ENCODE measurements at regions not wholly inside any gene's neighbourhood (a gene's known extent, or its start where the extent isn't known, plus 50 kb on each side); places are given as distances from the start of the nearest gene placed in this dataset.

- Histone ChIP-seq H3K9me3 (replicated peaks; ENCODE audit: control insufficient read depth, insufficient read depth, low read length) (no peaks in the 10 kb centered on the region), H3K4me3 (no peak overlapping the region), H2AFZ (ENCODE audit: control insufficient read depth, low read depth, low read length) (no peak overlapping the region), H4K20me1 (ENCODE audit: control insufficient read depth, insufficient read depth) (no peaks in the 10 kb centered on the region), H3K27ac (ENCODE audit: control insufficient read depth, insufficient read depth) (no peak overlapping the region), H3K27me3 (replicated peaks in 1 of 2; ENCODE audit: control insufficient read depth in 2 of 2, insufficient read depth in 2 of 2, low read length in 1 of 2) (no peaks in the 10 kb centered on the region), H3K36me3 (ENCODE audit: control insufficient read depth in 2 of 2, insufficient read depth in 2 of 2, low read length in 1 of 2) (no peaks in the 10 kb centered on the region), H3K79me2 (ENCODE audit: control insufficient read depth, insufficient read depth, low read length) (no peaks in the 10 kb centered on the region), H3K4me2 (ENCODE audit: control insufficient read depth, insufficient read depth) (no peak overlapping the region), H3K9ac (ENCODE audit: control insufficient read depth, insufficient read depth, low read length) (no peak overlapping the region), H3K4me1 (ENCODE audit: control insufficient read depth, insufficient read depth, low read length) (no peaks in the 10 kb centered on the region)
- BruUV-seq (replicated peaks) = no TSS peak
- TF ChIP-seq, protein P1, sequence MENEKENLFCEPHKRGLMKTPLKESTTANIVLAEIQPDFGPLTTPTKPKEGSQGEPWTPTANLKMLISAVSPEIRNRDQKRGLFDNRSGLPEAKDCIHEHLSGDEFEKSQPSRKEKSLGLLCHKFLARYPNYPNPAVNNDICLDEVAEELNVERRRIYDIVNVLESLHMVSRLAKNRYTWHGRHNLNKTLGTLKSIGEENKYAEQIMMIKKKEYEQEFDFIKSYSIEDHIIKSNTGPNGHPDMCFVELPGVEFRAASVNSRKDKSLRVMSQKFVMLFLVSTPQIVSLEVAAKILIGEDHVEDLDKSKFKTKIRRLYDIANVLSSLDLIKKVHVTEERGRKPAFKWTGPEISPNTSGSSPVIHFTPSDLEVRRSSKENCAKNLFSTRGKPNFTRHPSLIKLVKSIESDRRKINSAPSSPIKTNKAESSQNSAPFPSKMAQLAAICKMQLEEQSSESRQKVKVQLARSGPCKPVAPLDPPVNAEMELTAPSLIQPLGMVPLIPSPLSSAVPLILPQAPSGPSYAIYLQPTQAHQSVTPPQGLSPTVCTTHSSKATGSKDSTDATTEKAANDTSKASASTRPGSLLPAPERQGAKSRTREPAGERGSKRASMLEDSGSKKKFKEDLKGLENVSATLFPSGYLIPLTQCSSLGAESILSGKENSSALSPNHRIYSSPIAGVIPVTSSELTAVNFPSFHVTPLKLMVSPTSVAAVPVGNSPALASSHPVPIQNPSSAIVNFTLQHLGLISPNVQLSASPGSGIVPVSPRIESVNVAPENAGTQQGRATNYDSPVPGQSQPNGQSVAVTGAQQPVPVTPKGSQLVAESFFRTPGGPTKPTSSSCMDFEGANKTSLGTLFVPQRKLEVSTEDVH (IDR thresholded peaks at IDR 0.05; ENCODE audit: low read depth, partially characterized antibody) = no peak
- TF ChIP-seq NFYA (IDR thresholded peaks at IDR 0.05; ENCODE audit: borderline replicate concordance, low read depth, low read length) = no peak
- TF ChIP-seq YBX1 (IDR thresholded peaks at IDR 0.05) = no peak
- no peak for TF ChIP-seq PRDM15 (CRISPR knock-in tag; IDR thresholded peaks at IDR 0.05)
- TF ChIP-seq ZSCAN29 (IDR thresholded peaks at IDR 0.05) = no peak
- no peak for TF ChIP-seq RELA (IDR thresholded peaks at IDR 0.05; ENCODE audit: borderline replicate concordance, partially characterized antibody)
- no peak for TF ChIP-seq NR2F1 (conservative IDR thresholded peaks at IDR 0.05)
- no peak for TF ChIP-seq MXI1 (IDR thresholded peaks at IDR 0.05; ENCODE audit: low read depth, low read length)
- no peak for TF ChIP-seq MEF2A (IDR thresholded peaks at IDR 0.05; ENCODE audit: insufficient read depth, low read depth, low read length)
- TF ChIP-seq USF2 (IDR thresholded peaks at IDR 0.05; ENCODE audit: borderline replicate concordance, low read depth, low read length) = no peak
- no peak for TF ChIP-seq SREBF1 (IDR thresholded peaks at IDR 0.05; ENCODE audit: low read length)
- TF ChIP-seq BCL11A (IDR thresholded peaks at IDR 0.05; ENCODE audit: low read depth, low read length) = no peak
- no peak for TF ChIP-seq TBL1XR1 (IDR thresholded peaks at IDR 0.05; ENCODE audit: low read depth, low read length)
- TF ChIP-seq FOS (IDR thresholded peaks at IDR 0.05; ENCODE audit: borderline replicate concordance, extremely low read depth, insufficient read length) = no peak
- no peak for TF ChIP-seq SIX5 (IDR thresholded peaks at IDR 0.05; ENCODE audit: low read depth, low read length, severe bottlenecking)
- no peak for TF ChIP-seq JUNB (IDR thresholded peaks at IDR 0.05)
- TF ChIP-seq NR2C1 (IDR thresholded peaks at IDR 0.05) = no peak
- TF ChIP-seq KAT2A (conservative IDR thresholded peaks at IDR 0.05; ENCODE audit: control insufficient read depth, low read depth, low read length) = no peak
- no peak for TF ChIP-seq TCF7 (IDR thresholded peaks at IDR 0.05; ENCODE audit: borderline replicate concordance)
- TF ChIP-seq LARP7 (IDR thresholded peaks at IDR 0.05) = no peak
- ChIA-PET CTCF (interaction anchor here (0.6 kb wide), 1 partner anchor 24 kb away, joined by 3 read pairs; no protein-coding TSS in a partner anchor), POLR2A (no interaction called here), RAD21 (ENCODE audit: unreplicated experiment) (no interaction called here), SMC1A (ENCODE audit: uncharacterized antibody, unreplicated experiment) (interaction anchor here (1.2 kb wide), 1 partner anchor 10 kb away, joined by 3 read pairs; no protein-coding TSS in a partner anchor)
- intact Hi-C loops (cut with micrococcal nuclease; ENCODE audit: unreplicated experiment) = no loop called here
- FAIRE-seq (no peak), ATAC-seq (no peak), DNase-seq (ENCODE audit: low read depth, low spot score) (no peak)
- in situ Hi-C loops (cut with MboI) = no loop called here
Measured at GRCh38 chr1:218030846-218031245, 254.2 kb upstream of the RRP15 start.
